A549 (cell line): ENCODE measurements at regions not wholly inside any gene's neighbourhood (a gene's known extent, or its start where the extent isn't known, plus 50 kb on each side); places are given as distances from the start of the nearest gene placed in this dataset.

Source experiments
- CBX8 ChIP-seq: fragments of 200-600 bp; sonication (generic); IDR thresholded peaks from 2 replicates; pipeline ENCODE4 v1.6.1; 2016
- CHD2 ChIP-seq: fragments of 150-350 bp; IDR thresholded peaks from 2 replicates; pipeline ENCODE4 v1.6.1; 2014; ENCODE audit warnings: low read length; ENCODE audit not compliant: partially characterized antibody
- HEYL ChIP-seq: fragments of 250-450 bp; sonication (Bioruptor Pico); IDR thresholded peaks from 2 replicates; pipeline ENCODE4 v1.8.0; 2021; ENCODE audit warnings: mild to moderate bottlenecking, moderate library complexity
- MAZ ChIP-seq: fragments of 150-350 bp; IDR thresholded peaks from 2 replicates; pipeline ENCODE4 v1.6.1; 2014; ENCODE audit warnings: antibody characterized with exemption, low read depth, low read length, borderline replicate concordance
- MYC ChIP-seq: IDR thresholded peaks from 2 replicates; pipeline ENCODE4 v1.6.1; 2012; ENCODE audit warnings: mild to moderate bottlenecking, inconsistent platforms, low read length, improper control_type of control experiment, borderline replicate concordance
- PHF8 ChIP-seq: fragments of 200-600 bp; sonication (generic); IDR thresholded peaks from 2 replicates; pipeline ENCODE4 v1.6.1; 2016; ENCODE audit warnings: low read depth, mild to moderate bottlenecking, antibody characterized with exemption, moderate library complexity, borderline replicate concordance
- RAD21 ChIP-seq, 2 experiments: fragments of >200 bp in 1 of 2; sonication (Bioruptor Twin) in 1 of 2; formaldehyde crosslinking in 1 of 2; IDR thresholded peaks in 1 of 2; conservative IDR thresholded peaks in 1 of 2; 2 replicates in 1 of 2; 3 replicates in 1 of 2; pipeline ENCODE4 v1.6.1; 2012 to 2018; ENCODE audit warnings: inconsistent platforms in 1 of 2
- REST ChIP-seq: fragments of 200-600 bp; sonication (generic); IDR thresholded peaks from 2 replicates; pipeline ENCODE4 v1.6.1; 2016; ENCODE audit warnings: antibody characterized with exemption, mild to moderate bottlenecking, moderate library complexity
- RFX5 ChIP-seq: fragments of 450-650 bp; IDR thresholded peaks from 2 replicates; pipeline ENCODE4 v1.7.1; 2014; ENCODE audit warnings: antibody characterized with exemption, mild to moderate bottlenecking, moderate library complexity
- TF ChIP-seq, protein P1 (sequence below): fragments of >200 bp; sonication (Bioruptor Twin); formaldehyde crosslinking; IDR thresholded peaks from 3 replicates; pipeline ENCODE4 v1.5.1; 2016
- TF ChIP-seq, protein P2 (sequence below): IDR thresholded peaks from 2 replicates; pipeline ENCODE4 v1.6.1; 2012; ENCODE audit warnings: low read depth, borderline replicate concordance
- TF ChIP-seq, protein P3 (sequence below): fragments of 450-650 bp; IDR thresholded peaks from 2 replicates; pipeline ENCODE4 v1.6.1; 2014; ENCODE audit warnings: antibody characterized with exemption

- no peak for TF ChIP-seq RFX5
- TF ChIP-seq MYC = no peak
- TF ChIP-seq, protein P1, sequence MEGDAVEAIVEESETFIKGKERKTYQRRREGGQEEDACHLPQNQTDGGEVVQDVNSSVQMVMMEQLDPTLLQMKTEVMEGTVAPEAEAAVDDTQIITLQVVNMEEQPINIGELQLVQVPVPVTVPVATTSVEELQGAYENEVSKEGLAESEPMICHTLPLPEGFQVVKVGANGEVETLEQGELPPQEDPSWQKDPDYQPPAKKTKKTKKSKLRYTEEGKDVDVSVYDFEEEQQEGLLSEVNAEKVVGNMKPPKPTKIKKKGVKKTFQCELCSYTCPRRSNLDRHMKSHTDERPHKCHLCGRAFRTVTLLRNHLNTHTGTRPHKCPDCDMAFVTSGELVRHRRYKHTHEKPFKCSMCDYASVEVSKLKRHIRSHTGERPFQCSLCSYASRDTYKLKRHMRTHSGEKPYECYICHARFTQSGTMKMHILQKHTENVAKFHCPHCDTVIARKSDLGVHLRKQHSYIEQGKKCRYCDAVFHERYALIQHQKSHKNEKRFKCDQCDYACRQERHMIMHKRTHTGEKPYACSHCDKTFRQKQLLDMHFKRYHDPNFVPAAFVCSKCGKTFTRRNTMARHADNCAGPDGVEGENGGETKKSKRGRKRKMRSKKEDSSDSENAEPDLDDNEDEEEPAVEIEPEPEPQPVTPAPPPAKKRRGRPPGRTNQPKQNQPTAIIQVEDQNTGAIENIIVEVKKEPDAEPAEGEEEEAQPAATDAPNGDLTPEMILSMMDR = no peak
- TF ChIP-seq REST = no peak
- no peak for TF ChIP-seq RAD21 (conservative IDR thresholded peaks at IDR 0.05 in 1 of 2, IDR thresholded peaks at IDR 0.05 in 1 of 2)
- no peak for TF ChIP-seq HEYL (CRISPR knock-in tag)
- TF ChIP-seq, protein P2, sequence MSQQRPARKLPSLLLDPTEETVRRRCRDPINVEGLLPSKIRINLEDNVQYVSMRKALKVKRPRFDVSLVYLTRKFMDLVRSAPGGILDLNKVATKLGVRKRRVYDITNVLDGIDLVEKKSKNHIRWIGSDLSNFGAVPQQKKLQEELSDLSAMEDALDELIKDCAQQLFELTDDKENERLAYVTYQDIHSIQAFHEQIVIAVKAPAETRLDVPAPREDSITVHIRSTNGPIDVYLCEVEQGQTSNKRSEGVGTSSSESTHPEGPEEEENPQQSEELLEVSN = no peak
- TF ChIP-seq, protein P3, sequence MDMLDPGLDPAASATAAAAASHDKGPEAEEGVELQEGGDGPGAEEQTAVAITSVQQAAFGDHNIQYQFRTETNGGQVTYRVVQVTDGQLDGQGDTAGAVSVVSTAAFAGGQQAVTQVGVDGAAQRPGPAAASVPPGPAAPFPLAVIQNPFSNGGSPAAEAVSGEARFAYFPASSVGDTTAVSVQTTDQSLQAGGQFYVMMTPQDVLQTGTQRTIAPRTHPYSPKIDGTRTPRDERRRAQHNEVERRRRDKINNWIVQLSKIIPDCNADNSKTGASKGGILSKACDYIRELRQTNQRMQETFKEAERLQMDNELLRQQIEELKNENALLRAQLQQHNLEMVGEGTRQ = no peak
- no peak for TF ChIP-seq PHF8
- TF ChIP-seq CHD2 = no peak
- no peak for TF ChIP-seq CBX8
- TF ChIP-seq MAZ = no peak
Measured at GRCh38 chr3:170787464-170787863, 82.5 kb downstream of the RPL22L1 start.
